GM18873 (cell line): ENCODE measurements at regions not wholly inside any gene's neighbourhood (a gene's known extent, or its start where the extent isn't known, plus 50 kb on each side); places are given as distances from the start of the nearest gene placed in this dataset.
"Not testable (repeated sequence)": the region's sequence is repeated elsewhere in the genome, so short reads cannot be mapped to it uniquely, and the experiment has no call there.

Experiments used
- ATAC-seq: cut with Tn5 transposase; IDR thresholded peaks from one replicate; pipeline ENCODE4 v1.9.1; 2021; ENCODE audit warnings: mild to moderate bottlenecking, moderate library complexity, moderate number of reproducible peaks; ENCODE audit not compliant: unreplicated experiment, low FRiP score

GRCh38 chr1:96445302-96445701 is 276.3 kb upstream of the PTBP2 start:
- no peak for ATAC-seq

GRCh38 chr1:96464066-96464465 is 257.5 kb upstream of the PTBP2 start:
- ATAC-seq: no peak

DNA sequence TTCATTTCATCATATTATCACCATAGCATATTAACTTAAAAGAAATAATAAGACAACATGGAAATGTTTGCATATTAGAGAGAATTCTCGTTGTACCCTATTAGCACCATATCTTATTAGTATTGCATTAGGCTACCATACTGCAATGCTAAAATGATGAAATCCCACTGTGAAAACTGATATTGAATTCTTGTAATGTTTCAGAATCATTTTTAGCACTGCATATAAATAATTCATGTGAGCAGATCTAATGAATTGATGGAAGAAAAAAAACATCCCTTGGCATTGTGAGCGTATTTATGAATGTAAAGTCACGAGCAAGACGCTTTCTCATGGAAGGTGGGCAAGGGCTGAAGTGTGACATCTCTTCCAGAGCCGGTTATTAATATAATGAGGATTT is 257.1 kb upstream of the PTBP2 start:
- no peak for ATAC-seq

DNA sequence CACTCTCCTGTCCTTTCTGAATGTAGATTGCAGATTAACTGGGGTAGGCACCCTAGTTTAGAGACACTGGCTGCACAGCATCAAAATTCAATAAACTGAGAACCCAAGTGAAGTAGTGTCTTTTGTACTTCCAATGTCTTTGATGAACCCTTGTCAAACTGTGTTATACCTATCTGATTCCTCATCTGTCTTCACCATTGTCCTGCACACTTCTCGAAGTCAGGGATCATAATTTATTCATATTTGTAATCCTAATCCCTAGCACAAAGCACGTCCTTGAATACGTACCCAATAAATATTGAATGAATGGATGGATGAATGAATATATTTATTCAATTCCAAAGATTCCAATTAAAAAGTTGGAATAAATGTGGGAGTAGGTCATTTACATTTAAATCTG is 256.6 kb upstream of the PTBP2 start:
- no peak for ATAC-seq

DNA sequence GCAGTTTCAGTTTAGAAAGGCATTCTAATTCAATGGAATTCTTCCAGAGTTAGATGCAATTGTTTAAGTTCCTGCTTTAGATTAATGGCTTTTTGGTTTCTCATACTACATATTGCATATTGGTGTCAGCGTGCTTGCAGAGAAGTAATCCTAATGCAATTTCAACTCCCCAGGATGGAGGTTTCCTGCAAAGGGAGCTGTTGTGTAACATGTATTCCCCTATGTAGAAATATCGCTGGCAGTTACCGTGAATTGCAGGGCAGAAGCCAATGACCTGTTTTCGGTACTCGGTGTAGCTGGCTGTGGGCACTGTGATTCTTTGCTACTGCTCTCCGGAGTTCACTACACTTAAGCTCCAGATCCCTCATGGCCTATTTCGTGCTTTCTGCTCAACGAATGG is 256.1 kb upstream of the PTBP2 start:
- ATAC-seq: no peak

- no peak for ATAC-seq
These were observed 254.7 kb upstream of the PTBP2 start for GRCh38 chr1:96466842-96467241.

- not testable (repeated sequence) for ATAC-seq
These were observed 251.9 kb upstream of the PTBP2 start for GRCh38 chr1:96469726-96470125.

DNA sequence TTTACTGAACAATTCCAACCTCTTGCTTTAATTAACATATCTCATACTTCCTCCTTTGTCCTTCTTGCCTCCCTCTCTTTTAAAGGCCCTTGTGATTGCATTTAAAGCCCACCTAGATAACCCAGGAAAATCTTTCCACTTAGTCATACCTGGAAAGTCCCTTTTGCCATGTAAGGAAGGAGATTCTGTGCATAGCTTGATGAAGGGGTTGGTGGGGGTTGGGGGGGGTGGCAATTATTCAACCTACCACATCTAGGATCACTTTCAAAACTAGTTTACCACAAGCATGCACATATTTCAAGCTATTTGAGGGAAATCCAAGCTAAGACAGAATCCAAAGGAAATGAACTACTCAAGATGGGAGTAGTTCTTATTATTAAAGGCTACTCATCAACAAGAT is 249.1 kb upstream of the PTBP2 start:
- ATAC-seq: no peak

GRCh38 chr1:96473791-96474434 is 247.7 kb upstream of the PTBP2 start:
- ATAC-seq: no peak

- ATAC-seq: no peak
These were observed 246.4 kb upstream of the PTBP2 start for GRCh38 chr1:96474985-96475743.

- ATAC-seq: no peak
These were observed 245.7 kb upstream of the PTBP2 start for GRCh38 chr1:96475903-96476302.

GRCh38 chr1:96478228-96478627 is 243.4 kb upstream of the PTBP2 start:
- ATAC-seq: no peak

DNA sequence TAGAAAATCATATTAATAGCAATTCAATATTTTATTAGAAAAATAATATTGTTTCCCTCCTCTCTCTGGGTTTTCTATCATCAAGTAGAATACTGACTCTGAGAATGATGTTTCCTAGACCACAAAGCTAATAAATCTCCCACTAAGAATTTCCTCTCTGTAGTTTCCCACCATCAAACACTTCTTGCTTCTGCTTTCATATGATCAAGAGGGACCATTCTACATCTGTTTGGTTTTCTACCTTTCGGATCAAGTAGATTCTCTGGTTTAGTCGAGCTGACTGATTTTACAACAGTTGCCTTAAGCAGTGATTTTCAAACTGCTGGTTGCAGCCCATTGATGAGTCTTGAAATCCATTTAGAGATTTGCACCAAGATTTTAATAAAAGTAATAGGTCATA is 240.2 kb upstream of the PTBP2 start:
- ATAC-seq: no peak

- ATAC-seq: no peak
These were observed 239.0 kb upstream of the PTBP2 start for GRCh38 chr1:96482616-96483015.

DNA sequence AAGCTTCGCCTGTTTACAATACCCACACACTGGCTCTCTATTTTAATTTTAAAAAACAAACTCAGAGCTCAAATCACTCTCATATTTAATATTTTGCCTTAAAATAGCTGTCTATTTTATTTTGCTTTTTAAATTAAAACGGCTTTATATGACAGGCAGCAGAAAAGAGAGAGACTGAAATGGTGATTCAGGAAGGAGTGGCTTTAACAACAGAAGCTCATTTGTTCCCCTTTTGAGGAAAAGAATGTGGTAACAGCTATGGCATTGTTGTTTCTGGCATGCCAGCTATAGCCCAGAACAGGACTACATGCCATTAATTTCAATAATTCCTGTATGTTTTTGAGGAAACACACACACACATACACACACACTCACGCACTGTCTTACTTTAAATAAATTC is 234.2 kb upstream of the PTBP2 start:
- ATAC-seq: no peak

DNA sequence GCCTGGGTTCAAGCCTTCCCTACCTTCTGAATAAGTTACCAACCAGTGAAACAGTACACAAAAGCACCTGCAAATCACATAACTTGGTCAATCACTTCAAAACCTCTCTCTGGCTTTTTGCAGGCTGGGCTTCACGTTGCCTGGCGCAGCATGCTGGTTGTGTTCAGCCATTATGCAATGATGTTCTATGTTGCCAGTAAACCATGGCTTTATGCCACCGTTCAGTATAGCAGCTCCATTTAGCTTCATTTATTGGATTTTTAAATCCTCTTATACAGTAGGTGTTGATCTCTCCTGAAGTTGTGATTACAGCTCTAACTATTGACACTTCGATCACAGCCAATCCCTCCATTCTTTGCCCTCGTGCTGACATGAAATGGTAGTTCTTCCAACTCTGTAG is 233.6 kb upstream of the PTBP2 start:
- ATAC-seq: no peak

DNA sequence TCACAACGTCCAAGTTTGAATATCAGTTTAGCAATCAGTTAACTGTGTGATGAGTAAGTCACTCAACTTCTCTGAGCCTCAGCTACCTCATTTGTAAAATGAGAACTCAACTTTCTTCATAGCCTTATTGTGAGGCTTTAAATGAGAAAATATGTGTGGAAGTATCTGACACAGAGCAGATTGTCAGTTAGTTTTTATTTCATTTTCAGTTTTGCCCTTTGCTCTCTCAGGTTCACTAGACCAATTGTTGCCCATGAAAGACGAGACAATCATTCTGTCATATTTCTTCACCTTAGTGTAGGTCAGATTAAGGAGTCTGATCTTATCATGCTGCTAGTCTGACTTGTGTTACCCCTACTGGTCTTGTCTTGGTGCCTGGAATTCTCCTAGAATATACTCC is 232.8 kb upstream of the PTBP2 start:
- no peak for ATAC-seq

- no peak for ATAC-seq
These were observed 229.3 kb upstream of the PTBP2 start for GRCh38 chr1:96492236-96492635.

GRCh38 chr1:96498744-96499340 is 222.7 kb upstream of the PTBP2 start:
- ATAC-seq: no peak

GRCh38 chr1:96508233-96508632 is 213.4 kb upstream of the PTBP2 start:
- ATAC-seq: no peak

DNA sequence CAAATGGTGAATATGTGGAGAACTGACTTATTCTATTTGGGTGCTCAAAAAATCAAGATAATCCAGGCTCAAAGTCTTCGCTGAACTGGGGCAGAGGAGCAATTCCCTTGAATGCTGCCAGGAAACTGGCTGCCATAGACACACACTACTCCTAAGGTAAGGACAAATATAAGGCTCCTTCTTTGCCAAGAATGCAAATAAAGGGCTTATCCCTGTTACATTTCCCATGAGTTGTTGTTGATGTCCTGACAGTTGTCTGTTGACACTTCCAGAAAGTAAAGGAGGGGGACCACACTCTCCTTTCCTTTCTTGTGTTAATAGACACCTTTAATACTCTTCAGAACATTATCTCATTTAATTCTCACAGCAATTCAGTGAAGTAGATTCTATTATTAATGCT is 212.2 kb upstream of the PTBP2 start:
- ATAC-seq: no peak

GRCh38 chr1:96509951-96510350 is 211.6 kb upstream of the PTBP2 start:
- no peak for ATAC-seq
